ENCODE measurements at regions not wholly inside any gene's neighbourhood (a gene's known extent, or its start where the extent isn't known, plus 50 kb on each side); places are given as distances from the start of the nearest gene placed in this dataset.

GRCh38 chr2:8527031-8527430, 154.8 kb upstream of the ID2 start:
- H3K36me3 Mint-ChIP-seq (ENCODE audit: unreplicated experiment): no peaks in the 10 kb centered on the region
- H3K27me3 Mint-ChIP-seq (ENCODE audit: unreplicated experiment): peaks cover 20% of the 10 kb centered on the region
- H3K9me3 Mint-ChIP-seq (ENCODE audit: unreplicated experiment): peaks cover 5% of the 10 kb centered on the region
- peaks cover 1% of the 10 kb centered on the region for H3K4me1 Mint-ChIP-seq (ENCODE audit: unreplicated experiment)
- TF ChIP-seq, protein P1, sequence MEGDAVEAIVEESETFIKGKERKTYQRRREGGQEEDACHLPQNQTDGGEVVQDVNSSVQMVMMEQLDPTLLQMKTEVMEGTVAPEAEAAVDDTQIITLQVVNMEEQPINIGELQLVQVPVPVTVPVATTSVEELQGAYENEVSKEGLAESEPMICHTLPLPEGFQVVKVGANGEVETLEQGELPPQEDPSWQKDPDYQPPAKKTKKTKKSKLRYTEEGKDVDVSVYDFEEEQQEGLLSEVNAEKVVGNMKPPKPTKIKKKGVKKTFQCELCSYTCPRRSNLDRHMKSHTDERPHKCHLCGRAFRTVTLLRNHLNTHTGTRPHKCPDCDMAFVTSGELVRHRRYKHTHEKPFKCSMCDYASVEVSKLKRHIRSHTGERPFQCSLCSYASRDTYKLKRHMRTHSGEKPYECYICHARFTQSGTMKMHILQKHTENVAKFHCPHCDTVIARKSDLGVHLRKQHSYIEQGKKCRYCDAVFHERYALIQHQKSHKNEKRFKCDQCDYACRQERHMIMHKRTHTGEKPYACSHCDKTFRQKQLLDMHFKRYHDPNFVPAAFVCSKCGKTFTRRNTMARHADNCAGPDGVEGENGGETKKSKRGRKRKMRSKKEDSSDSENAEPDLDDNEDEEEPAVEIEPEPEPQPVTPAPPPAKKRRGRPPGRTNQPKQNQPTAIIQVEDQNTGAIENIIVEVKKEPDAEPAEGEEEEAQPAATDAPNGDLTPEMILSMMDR (IDR thresholded peaks at IDR 0.05): no peak
- DNase-seq (ENCODE audit: extremely low spot score, unreplicated experiment): no peak
- no peak overlapping the region for H3K4me3 Mint-ChIP-seq (ENCODE audit: unreplicated experiment)
- H3K27ac Mint-ChIP-seq (ENCODE audit: unreplicated experiment): no peak overlapping the region

GRCh38 chr2:8527676-8528075, 154.2 kb upstream of the ID2 start:
- H3K36me3 Mint-ChIP-seq (ENCODE audit: unreplicated experiment): no peaks in the 10 kb centered on the region
- H3K27ac Mint-ChIP-seq (ENCODE audit: unreplicated experiment): no peak overlapping the region
- DNase-seq (ENCODE audit: extremely low spot score, unreplicated experiment): no peak
- peaks cover 16% of the 10 kb centered on the region for H3K27me3 Mint-ChIP-seq (ENCODE audit: unreplicated experiment)
- H3K9me3 Mint-ChIP-seq (ENCODE audit: unreplicated experiment): peaks cover 5% of the 10 kb centered on the region
- no peak overlapping the region for H3K4me3 Mint-ChIP-seq (ENCODE audit: unreplicated experiment)
- TF ChIP-seq, protein P1 (IDR thresholded peaks at IDR 0.05): no peak
- H3K4me1 Mint-ChIP-seq (ENCODE audit: unreplicated experiment): peaks cover 1% of the 10 kb centered on the region

DNA sequence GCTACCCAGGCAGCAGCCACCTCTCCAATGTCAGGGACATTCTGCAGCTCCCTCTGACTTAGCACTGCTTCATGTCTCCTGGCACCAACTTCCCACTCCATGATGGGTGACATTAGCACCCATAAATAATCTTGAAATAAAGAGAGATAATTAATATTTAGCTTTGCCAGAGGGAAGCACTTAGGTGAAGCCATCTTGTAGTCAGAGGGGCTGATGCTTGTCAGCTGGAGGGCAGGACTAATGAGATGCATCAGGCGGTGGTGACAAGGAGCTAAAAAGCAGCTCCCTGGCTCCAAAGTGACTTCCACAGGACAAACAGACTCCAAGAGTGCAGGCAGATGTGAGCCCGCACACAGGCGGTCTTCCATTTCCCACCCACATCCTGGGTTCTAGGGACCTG, 153.0 kb upstream of the ID2 start:
- no peaks in the 10 kb centered on the region for H3K36me3 Mint-ChIP-seq (ENCODE audit: unreplicated experiment)
- TF ChIP-seq, protein P1 (IDR thresholded peaks at IDR 0.05): no peak
- peaks cover 1% of the 10 kb centered on the region for H3K4me1 Mint-ChIP-seq (ENCODE audit: unreplicated experiment)
- peaks cover 5% of the 10 kb centered on the region for H3K9me3 Mint-ChIP-seq (ENCODE audit: unreplicated experiment)
- no peak for DNase-seq (ENCODE audit: extremely low spot score, unreplicated experiment)
- no peak overlapping the region for H3K27ac Mint-ChIP-seq (ENCODE audit: unreplicated experiment)
- H3K4me3 Mint-ChIP-seq (ENCODE audit: unreplicated experiment): no peak overlapping the region
- H3K27me3 Mint-ChIP-seq (ENCODE audit: unreplicated experiment): peaks cover 15% of the 10 kb centered on the region

GRCh38 chr2:8529706-8530277, 152.1 kb upstream of the ID2 start:
- Mint-ChIP-seq H3K4me3 (ENCODE audit: unreplicated experiment) (no peak overlapping the region), H3K36me3 (ENCODE audit: unreplicated experiment) (no peaks in the 10 kb centered on the region), H3K9me3 (ENCODE audit: unreplicated experiment) (peaks cover 5% of the 10 kb centered on the region)

GRCh38 chr2:8531481-8531880, 150.4 kb upstream of the ID2 start:
- no peak overlapping the region for H3K4me3 Mint-ChIP-seq (ENCODE audit: unreplicated experiment)
- H3K4me1 Mint-ChIP-seq (ENCODE audit: unreplicated experiment): peaks cover 8% of the 10 kb centered on the region
- no peak for DNase-seq (ENCODE audit: extremely low spot score, unreplicated experiment)
- peaks cover 15% of the 10 kb centered on the region for H3K27me3 Mint-ChIP-seq (ENCODE audit: unreplicated experiment)
- TF ChIP-seq, protein P1 (IDR thresholded peaks at IDR 0.05): no peak
- H3K27ac Mint-ChIP-seq (ENCODE audit: unreplicated experiment): no peak overlapping the region
- H3K36me3 Mint-ChIP-seq (ENCODE audit: unreplicated experiment): no peaks in the 10 kb centered on the region
- H3K9me3 Mint-ChIP-seq (ENCODE audit: unreplicated experiment): peaks cover 5% of the 10 kb centered on the region

More at GRCh38 chr2:8529706-8530277, 152.1 kb upstream of the ID2 start:
- no peak for DNase-seq (ENCODE audit: extremely low spot score, unreplicated experiment)
- TF ChIP-seq, protein P1 (IDR thresholded peaks at IDR 0.05): no peak
- no peak overlapping the region for H3K27ac Mint-ChIP-seq (ENCODE audit: unreplicated experiment)
- H3K4me1 Mint-ChIP-seq (ENCODE audit: unreplicated experiment): peaks cover 1% of the 10 kb centered on the region
- H3K27me3 Mint-ChIP-seq (ENCODE audit: unreplicated experiment): peaks cover 15% of the 10 kb centered on the region
